ENCODE measurements at regions not wholly inside any gene's neighbourhood (a gene's known extent, or its start where the extent isn't known, plus 50 kb on each side); places are given as distances from the start of the nearest gene placed in this dataset.

DNA sequence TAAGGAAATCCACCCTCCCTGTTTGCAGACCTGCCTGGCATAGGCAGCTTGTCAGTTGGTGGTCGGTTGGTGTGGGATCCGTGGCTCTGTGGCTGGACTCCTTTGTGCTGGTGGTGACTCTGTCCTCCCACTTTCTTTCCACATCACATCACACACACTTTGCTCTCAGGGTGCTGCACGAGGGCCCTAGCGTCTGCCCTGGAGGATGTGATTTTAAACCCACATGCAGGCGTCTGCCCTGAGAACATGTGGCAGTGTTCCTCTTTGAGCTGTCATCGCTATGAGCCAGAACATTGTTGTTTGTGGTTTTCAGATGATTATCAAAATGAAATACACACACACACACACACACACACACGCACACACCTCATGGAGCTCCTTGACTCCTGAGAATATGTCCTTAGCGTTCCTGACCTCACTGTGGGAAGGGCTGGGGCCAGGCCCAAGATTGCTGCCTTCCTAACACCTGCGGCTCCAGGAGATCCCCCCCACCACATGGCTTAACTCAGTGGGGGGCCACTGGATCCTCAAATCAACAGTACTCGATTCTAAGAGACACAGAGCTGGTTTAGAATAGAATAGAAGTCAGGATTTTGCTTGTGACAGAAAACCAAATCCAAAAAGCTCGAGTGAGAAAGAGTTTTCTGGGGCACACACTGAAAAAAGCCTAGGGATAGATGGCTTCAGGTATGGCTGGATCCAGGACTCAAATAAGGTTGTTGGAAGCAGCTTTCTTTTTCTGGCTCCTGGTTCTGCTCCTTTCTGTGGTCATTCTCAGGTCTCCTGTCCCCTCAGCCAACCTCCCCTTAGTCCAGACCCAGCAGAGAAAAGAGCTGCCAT lies 54.8 kb downstream of the RTP5 start:
- TF ChIP-seq BACH2 (CRISPR knock-in tag; IDR thresholded peaks at IDR 0.05; ENCODE audit: borderline replicate concordance) (no peak), ZNF70 (CRISPR knock-in tag; IDR thresholded peaks at IDR 0.05) (no peak), SNAI2 (CRISPR knock-in tag; IDR thresholded peaks at IDR 0.05) (no peak), TSHZ2 (CRISPR knock-in tag; IDR thresholded peaks at IDR 0.05) (no peak), CSDC2 (CRISPR knock-in tag; IDR thresholded peaks at IDR 0.05) (no peak), ISL1 (CRISPR knock-in tag; IDR thresholded peaks at IDR 0.05) (no peak), ZNF565 (CRISPR knock-in tag; conservative IDR thresholded peaks at IDR 0.05; ENCODE audit: low read depth) (no peak), ESRRG (CRISPR knock-in tag; IDR thresholded peaks at IDR 0.05) (no peak), ARNTL (CRISPR knock-in tag; IDR thresholded peaks at IDR 0.05; ENCODE audit: borderline replicate concordance, low read depth) (no peak), OSR1 (CRISPR knock-in tag; IDR thresholded peaks at IDR 0.05) (no peak)
- no peak for ATAC-seq

GRCh38 chr2:241924909-241925250 lies 55.4 kb downstream of the RTP5 start:
- no peak for TF ChIP-seq BACH2 (CRISPR knock-in tag; IDR thresholded peaks at IDR 0.05; ENCODE audit: borderline replicate concordance)
- TF ChIP-seq, protein P1, sequence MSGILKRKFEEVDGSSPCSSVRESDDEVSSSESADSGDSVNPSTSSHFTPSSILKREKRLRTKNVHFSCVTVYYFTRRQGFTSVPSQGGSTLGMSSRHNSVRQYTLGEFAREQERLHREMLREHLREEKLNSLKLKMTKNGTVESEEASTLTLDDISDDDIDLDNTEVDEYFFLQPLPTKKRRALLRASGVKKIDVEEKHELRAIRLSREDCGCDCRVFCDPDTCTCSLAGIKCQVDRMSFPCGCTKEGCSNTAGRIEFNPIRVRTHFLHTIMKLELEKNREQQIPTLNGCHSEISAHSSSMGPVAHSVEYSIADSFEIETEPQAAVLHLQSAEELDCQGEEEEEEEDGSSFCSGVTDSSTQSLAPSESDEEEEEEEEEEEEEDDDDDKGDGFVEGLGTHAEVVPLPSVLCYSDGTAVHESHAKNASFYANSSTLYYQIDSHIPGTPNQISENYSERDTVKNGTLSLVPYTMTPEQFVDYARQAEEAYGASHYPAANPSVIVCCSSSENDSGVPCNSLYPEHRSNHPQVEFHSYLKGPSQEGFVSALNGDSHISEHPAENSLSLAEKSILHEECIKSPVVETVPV (CRISPR knock-in tag; IDR thresholded peaks at IDR 0.05), result no peak
- TF ChIP-seq SNAI2 (CRISPR knock-in tag; IDR thresholded peaks at IDR 0.05), result no peak
- TF ChIP-seq PPARA (CRISPR knock-in tag; IDR thresholded peaks at IDR 0.05; ENCODE audit: borderline replicate concordance), result no peak
- TF ChIP-seq GLIS3 (CRISPR knock-in tag; IDR thresholded peaks at IDR 0.05), result no peak
- TF ChIP-seq ARNTL (CRISPR knock-in tag; IDR thresholded peaks at IDR 0.05; ENCODE audit: borderline replicate concordance, low read depth), result no peak
- TF ChIP-seq RARB (CRISPR knock-in tag; IDR thresholded peaks at IDR 0.05), result no peak
- TF ChIP-seq PATZ1 (CRISPR knock-in tag; IDR thresholded peaks at IDR 0.05; ENCODE audit: borderline replicate concordance), result no peak
- TF ChIP-seq, protein P2, sequence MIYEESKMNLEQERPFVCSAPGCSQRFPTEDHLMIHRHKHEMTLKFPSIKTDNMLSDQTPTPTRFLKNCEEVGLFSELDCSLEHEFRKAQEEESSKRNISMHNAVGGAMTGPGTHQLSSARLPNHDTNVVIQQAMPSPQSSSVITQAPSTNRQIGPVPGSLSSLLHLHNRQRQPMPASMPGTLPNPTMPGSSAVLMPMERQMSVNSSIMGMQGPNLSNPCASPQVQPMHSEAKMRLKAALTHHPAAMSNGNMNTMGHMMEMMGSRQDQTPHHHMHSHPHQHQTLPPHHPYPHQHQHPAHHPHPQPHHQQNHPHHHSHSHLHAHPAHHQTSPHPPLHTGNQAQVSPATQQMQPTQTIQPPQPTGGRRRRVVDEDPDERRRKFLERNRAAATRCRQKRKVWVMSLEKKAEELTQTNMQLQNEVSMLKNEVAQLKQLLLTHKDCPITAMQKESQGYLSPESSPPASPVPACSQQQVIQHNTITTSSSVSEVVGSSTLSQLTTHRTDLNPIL (CRISPR knock-in tag; IDR thresholded peaks at IDR 0.05; ENCODE audit: low read depth), result no peak
- no peak for TF ChIP-seq TOX (CRISPR knock-in tag; IDR thresholded peaks at IDR 0.05; ENCODE audit: borderline replicate concordance)
- no peak for TF ChIP-seq CSDC2 (CRISPR knock-in tag; IDR thresholded peaks at IDR 0.05)
- no peak for TF ChIP-seq TSHZ2 (CRISPR knock-in tag; IDR thresholded peaks at IDR 0.05)
- TF ChIP-seq ZNF70 (CRISPR knock-in tag; IDR thresholded peaks at IDR 0.05), result no peak
- ATAC-seq, result no peak

DNA sequence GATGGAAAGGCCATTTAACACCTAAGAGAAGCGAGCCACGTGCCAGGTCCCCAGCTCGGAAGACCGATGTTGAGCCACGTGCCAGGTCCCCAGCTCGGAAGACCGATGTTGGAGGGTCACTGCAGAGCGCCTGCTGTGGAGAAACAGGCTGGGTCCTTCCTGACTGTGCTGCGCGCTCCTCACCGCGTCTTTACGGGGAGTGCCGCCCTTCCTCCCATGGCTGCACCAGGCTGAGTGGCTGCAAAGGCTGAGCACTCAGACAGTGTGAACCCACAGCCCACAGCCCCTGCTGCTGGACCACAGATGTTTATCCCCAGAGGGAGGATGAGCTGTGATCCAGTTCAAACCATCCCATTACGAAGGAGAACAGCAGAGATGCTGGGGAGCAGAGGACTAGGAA lies 55.7 kb downstream of the RTP5 start:
- no peak for ATAC-seq
- TF ChIP-seq RARB (CRISPR knock-in tag; IDR thresholded peaks at IDR 0.05) (no peak), ESRRG (CRISPR knock-in tag; IDR thresholded peaks at IDR 0.05) (no peak), TCF4 (CRISPR knock-in tag; IDR thresholded peaks at IDR 0.05; ENCODE audit: borderline replicate concordance) (no peak), ZC3H10 (CRISPR knock-in tag; IDR thresholded peaks at IDR 0.05) (no peak), ZFP30 (CRISPR knock-in tag; IDR thresholded peaks at IDR 0.05) (no peak), BACH2 (CRISPR knock-in tag; IDR thresholded peaks at IDR 0.05; ENCODE audit: borderline replicate concordance) (no peak), PPARA (CRISPR knock-in tag; IDR thresholded peaks at IDR 0.05; ENCODE audit: borderline replicate concordance) (no peak), ARNTL (CRISPR knock-in tag; IDR thresholded peaks at IDR 0.05; ENCODE audit: borderline replicate concordance, low read depth) (no peak), SNAI2 (CRISPR knock-in tag; IDR thresholded peaks at IDR 0.05) (no peak), ZFP3 (CRISPR knock-in tag; IDR thresholded peaks at IDR 0.05) (no peak), GLIS3 (CRISPR knock-in tag; IDR thresholded peaks at IDR 0.05) (no peak), ZNF8 (CRISPR knock-in tag; IDR thresholded peaks at IDR 0.05) (no peak), ZNF70 (CRISPR knock-in tag; IDR thresholded peaks at IDR 0.05) (no peak), OSR1 (CRISPR knock-in tag; IDR thresholded peaks at IDR 0.05) (no peak)
- TF ChIP-seq, protein P1 (CRISPR knock-in tag; IDR thresholded peaks at IDR 0.05), result no peak

Data from SK-N-SH treated with all-trans-retinoic acid at 6 μM for 48 hours (cell line).